ENCODE measurements at regions not wholly inside any gene's neighbourhood (a gene's known extent, or its start where the extent isn't known, plus 50 kb on each side); places are given as distances from the start of the nearest gene placed in this dataset.

DNA sequence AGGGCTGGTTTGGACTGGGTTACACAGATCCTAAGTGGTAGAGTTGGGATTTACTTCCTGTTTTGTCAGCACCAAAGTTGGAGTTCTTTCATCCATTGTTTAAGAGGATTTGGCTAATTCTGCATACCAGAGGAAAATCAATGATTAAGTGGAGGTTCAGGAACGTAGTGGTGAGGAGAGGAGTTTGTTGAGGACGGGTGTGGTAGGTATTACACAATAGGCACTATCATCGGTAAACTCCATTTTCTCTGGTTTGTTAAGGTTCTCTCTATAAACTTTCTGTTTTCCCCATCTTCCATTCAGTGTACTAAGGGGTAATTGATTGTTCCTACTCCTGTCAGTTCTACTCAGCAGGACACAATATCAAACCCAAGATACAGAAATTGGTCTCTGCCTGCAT, 107.5 kb upstream of the VCX2 start:
- no peaks in the 10 kb centered on the region for H3K36me3 Mint-ChIP-seq (ENCODE audit: low read depth)
- Histone ChIP-seq H3K27ac (ENCODE audit: low read depth in 1 of 2, low read length in 2 of 2) (no peak overlapping the region), H3K27me3 (ENCODE audit: control insufficient read depth in 1 of 2, insufficient read depth in 2 of 2, low read length in 2 of 2) (no peaks in the 10 kb centered on the region), H3K36me3 (ENCODE audit: insufficient read depth, low read length) (no peaks in the 10 kb centered on the region), H3K4me1 (ENCODE audit: insufficient read depth, low read length) (no peaks in the 10 kb centered on the region), H3K4me3 (ENCODE audit: low read length) (no peak overlapping the region), H3K9me3 (ENCODE audit: control insufficient read depth in 1 of 2, insufficient read depth in 1 of 2, low read length in 2 of 2) (peaks cover 3% of the 10 kb centered on the region in 2 experiments)
- H3K27ac Mint-ChIP-seq, result no peak overlapping the region
- ATAC-seq (ENCODE audit: poor library complexity), result no peak
- TF ChIP-seq, protein P1, sequence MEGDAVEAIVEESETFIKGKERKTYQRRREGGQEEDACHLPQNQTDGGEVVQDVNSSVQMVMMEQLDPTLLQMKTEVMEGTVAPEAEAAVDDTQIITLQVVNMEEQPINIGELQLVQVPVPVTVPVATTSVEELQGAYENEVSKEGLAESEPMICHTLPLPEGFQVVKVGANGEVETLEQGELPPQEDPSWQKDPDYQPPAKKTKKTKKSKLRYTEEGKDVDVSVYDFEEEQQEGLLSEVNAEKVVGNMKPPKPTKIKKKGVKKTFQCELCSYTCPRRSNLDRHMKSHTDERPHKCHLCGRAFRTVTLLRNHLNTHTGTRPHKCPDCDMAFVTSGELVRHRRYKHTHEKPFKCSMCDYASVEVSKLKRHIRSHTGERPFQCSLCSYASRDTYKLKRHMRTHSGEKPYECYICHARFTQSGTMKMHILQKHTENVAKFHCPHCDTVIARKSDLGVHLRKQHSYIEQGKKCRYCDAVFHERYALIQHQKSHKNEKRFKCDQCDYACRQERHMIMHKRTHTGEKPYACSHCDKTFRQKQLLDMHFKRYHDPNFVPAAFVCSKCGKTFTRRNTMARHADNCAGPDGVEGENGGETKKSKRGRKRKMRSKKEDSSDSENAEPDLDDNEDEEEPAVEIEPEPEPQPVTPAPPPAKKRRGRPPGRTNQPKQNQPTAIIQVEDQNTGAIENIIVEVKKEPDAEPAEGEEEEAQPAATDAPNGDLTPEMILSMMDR (IDR thresholded peaks at IDR 0.05), result no peak
- peaks cover 4% of the 10 kb centered on the region for H3K9me3 Mint-ChIP-seq
- DNase-seq, result no peak
- H3K4me3 Mint-ChIP-seq, result no peak overlapping the region
- no peaks in the 10 kb centered on the region for H3K27me3 Mint-ChIP-seq
- intact Hi-C loops (cut with DNase I, micrococcal nuclease), result no loop called here
- no peaks in the 10 kb centered on the region for H3K4me1 Mint-ChIP-seq (ENCODE audit: low read depth)
- ChIA-PET CTCF (no interaction called here), POLR2A (no interaction called here)

DNA sequence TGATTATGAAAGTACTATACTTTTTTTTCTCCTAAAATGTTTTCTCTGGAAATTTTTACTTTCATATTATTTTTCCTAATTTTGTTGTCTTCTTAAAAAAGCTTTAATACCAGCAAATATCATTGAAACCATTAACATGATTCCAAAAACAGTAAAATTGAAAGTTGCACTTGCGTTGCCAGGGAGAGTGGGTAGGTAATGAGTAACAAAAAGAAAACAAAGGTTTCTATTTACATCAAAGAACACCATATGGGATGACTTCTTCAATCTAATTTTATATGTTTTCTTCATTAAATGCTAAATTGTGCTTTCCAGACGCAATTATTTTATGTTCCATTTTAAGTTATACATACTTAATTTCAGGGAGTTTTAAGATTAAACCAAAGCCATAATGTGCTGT, 108.3 kb upstream of the VCX2 start:
- no peak overlapping the region for H3K4me3 Mint-ChIP-seq
- ChIA-PET POLR2A (no interaction called here), CTCF (no interaction called here)
- no peak overlapping the region for H3K27ac Mint-ChIP-seq
- Histone ChIP-seq H3K27ac (ENCODE audit: low read depth in 1 of 2, low read length in 2 of 2) (no peak overlapping the region), H3K36me3 (ENCODE audit: insufficient read depth, low read length) (no peaks in the 10 kb centered on the region), H3K4me1 (ENCODE audit: insufficient read depth, low read length) (no peaks in the 10 kb centered on the region), H3K27me3 (ENCODE audit: control insufficient read depth in 1 of 2, insufficient read depth in 2 of 2, low read length in 2 of 2) (no peaks in the 10 kb centered on the region), H3K9me3 (ENCODE audit: control insufficient read depth in 1 of 2, insufficient read depth in 1 of 2, low read length in 2 of 2) (peaks cover 3% of the 10 kb centered on the region in 2 experiments), H3K4me3 (ENCODE audit: low read length) (no peak overlapping the region)
- intact Hi-C loops (cut with DNase I, micrococcal nuclease), result no loop called here
- no peaks in the 10 kb centered on the region for H3K27me3 Mint-ChIP-seq
- H3K9me3 Mint-ChIP-seq, result peaks cover 4% of the 10 kb centered on the region
- ATAC-seq (ENCODE audit: poor library complexity) (no peak), DNase-seq (no peak)
- TF ChIP-seq, protein P1 (IDR thresholded peaks at IDR 0.05), result no peak
- no peaks in the 10 kb centered on the region for H3K36me3 Mint-ChIP-seq (ENCODE audit: low read depth)
- H3K4me1 Mint-ChIP-seq (ENCODE audit: low read depth), result no peaks in the 10 kb centered on the region

DNA sequence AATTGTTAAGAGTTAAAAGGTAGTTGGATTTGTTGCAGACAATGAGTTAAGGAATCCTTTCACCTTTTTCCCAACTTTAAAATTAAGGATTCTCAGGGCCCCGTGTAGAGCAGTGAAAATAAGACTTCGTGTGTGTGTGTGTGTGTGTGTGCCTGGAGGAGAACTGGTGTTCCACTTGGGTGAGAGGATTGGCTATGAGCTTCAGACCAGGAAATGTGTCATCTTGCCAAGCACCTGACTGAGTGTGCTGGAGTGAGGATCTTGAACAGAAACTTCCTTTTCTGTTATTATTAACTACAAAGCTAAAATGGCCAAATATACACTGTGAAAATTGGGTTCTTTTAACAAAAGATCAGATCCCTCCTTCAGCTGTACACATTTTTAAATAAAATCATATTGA, 113.1 kb upstream of the VCX2 start:
- Histone ChIP-seq H3K27ac (ENCODE audit: low read depth in 1 of 2, low read length in 2 of 2) (no peak overlapping the region), H3K27me3 (ENCODE audit: control insufficient read depth in 1 of 2, insufficient read depth in 2 of 2, low read length in 2 of 2) (no peaks in the 10 kb centered on the region), H3K4me3 (ENCODE audit: low read length) (no peak overlapping the region), H3K36me3 (ENCODE audit: insufficient read depth, low read length) (no peaks in the 10 kb centered on the region), H3K4me1 (ENCODE audit: insufficient read depth, low read length) (no peaks in the 10 kb centered on the region), H3K9me3 (ENCODE audit: control insufficient read depth in 1 of 2, insufficient read depth in 1 of 2, low read length in 2 of 2) (no peaks in the 10 kb centered on the region)
- POLR2A ChIA-PET, result no interaction called here
- H3K9me3 Mint-ChIP-seq, result peaks cover 4% of the 10 kb centered on the region
- intact Hi-C loops (cut with DNase I, micrococcal nuclease), result no loop called here
- no peak overlapping the region for H3K4me3 Mint-ChIP-seq
- CTCF ChIA-PET, result no interaction called here
- H3K36me3 Mint-ChIP-seq (ENCODE audit: low read depth), result no peaks in the 10 kb centered on the region
- TF ChIP-seq, protein P1 (IDR thresholded peaks at IDR 0.05), result no peak
- ATAC-seq (ENCODE audit: poor library complexity), result no peak
- DNase-seq, result no peak
- no peak overlapping the region for H3K27ac Mint-ChIP-seq
- H3K4me1 Mint-ChIP-seq (ENCODE audit: low read depth), result no peaks in the 10 kb centered on the region
- H3K27me3 Mint-ChIP-seq, result no peaks in the 10 kb centered on the region
